DOHH2 (cell line): ENCODE measurements at regions not wholly inside any gene's neighbourhood (a gene's known extent, or its start where the extent isn't known, plus 50 kb on each side); places are given as distances from the start of the nearest gene placed in this dataset.

ENCODE experiments used
- CTCF ChIP-seq: fragments of 200-600 bp; sonication (generic); IDR thresholded peaks from one replicate; pipeline ENCODE4 v1.5.1; 2014; ENCODE audit warnings: antibody characterized with exemption, mild to moderate bottlenecking, low read depth, low read length; ENCODE audit not compliant: poor library complexity, severe bottlenecking
- EZH2phosphoT487 ChIP-seq: fragments of 200-600 bp; sonication (generic); IDR thresholded peaks from 2 replicates; pipeline ENCODE4 v1.6.1; 2017; ENCODE audit warnings: borderline replicate concordance, mild to moderate bottlenecking, antibody characterized with exemption, low read length, moderate library complexity, mixed read lengths

GRCh38 chr16:50461400-50461760 lies 86.8 kb upstream of the NKD1 start:
- no peak for TF ChIP-seq CTCF
- no peak for TF ChIP-seq EZH2phosphoT487
